H1 (cell line): ENCODE measurements at regions not wholly inside any gene's neighbourhood (a gene's known extent, or its start where the extent isn't known, plus 50 kb on each side); places are given as distances from the start of the nearest gene placed in this dataset.

Source experiments
- CTCF ChIP-seq, 3 experiments: IDR thresholded peaks; 1 replicate in 2 of 3; 2 replicates in 1 of 3; pipeline versions ENCODE4 v1.5.1 to v1.6.1; 2011; ENCODE audit warnings: low read length in 3 of 3, mild to moderate bottlenecking in 3 of 3, inconsistent platforms in 2 of 3, low read depth in 1 of 3, moderate library complexity in 1 of 3; ENCODE audit not compliant: insufficient read depth in 1 of 3; ENCODE audit errors: control extremely low read depth in 1 of 3
- SUZ12 ChIP-seq: fragments of 200-600 bp; sonication (generic); IDR thresholded peaks from 2 replicates; pipeline ENCODE4 v1.6.1; 2012; ENCODE audit warnings: mild to moderate bottlenecking, inconsistent platforms, low read length, moderate library complexity, mixed read lengths

GRCh38 chr2:62443471-62443870, 62.5 kb downstream of the TMEM17 start (continued):
- no peak for TF ChIP-seq SUZ12
- TF ChIP-seq CTCF (IDR thresholded peaks at IDR 0.05; ENCODE audit: control extremely low read depth in 1 of 3, insufficient read depth in 1 of 3, low read depth in 1 of 3, low read length in 3 of 3): no peak
